ENCODE measurements at regions not wholly inside any gene's neighbourhood (a gene's known extent, or its start where the extent isn't known, plus 50 kb on each side); places are given as distances from the start of the nearest gene placed in this dataset.

- Histone ChIP-seq H3K9me2 (ENCODE audit: low read depth, low read length) (no peaks in the 10 kb centered on the region), H3K27ac (ENCODE audit: low read depth, low read length, poor library complexity, severe bottlenecking) (no peak overlapping the region), H3K9ac (ENCODE audit: low read length) (no peak overlapping the region), H3K36me3 (ENCODE audit: insufficient read depth, low read length) (no peaks in the 10 kb centered on the region), H3K79me2 (ENCODE audit: insufficient read depth, low read length) (no peaks in the 10 kb centered on the region), H3K4me3 (ENCODE audit: low read depth, low read length, poor library complexity, severe bottlenecking) (no peak overlapping the region), H3F3A (ENCODE audit: insufficient read depth, low read length) (no peaks in the 10 kb centered on the region), H2AFZ (ENCODE audit: low read length) (no peak overlapping the region), H3K4me2 (ENCODE audit: low read length) (no peak overlapping the region), H3K27me3 (ENCODE audit: insufficient read depth, low read length) (no peaks in the 10 kb centered on the region), H3K9me3 (ENCODE audit: low read length) (no peaks in the 10 kb centered on the region), H4K20me1 (ENCODE audit: insufficient read depth, low read length) (no peaks in the 10 kb centered on the region), H3K4me1 (ENCODE audit: insufficient read depth, low read length, severe bottlenecking) (no peaks in the 10 kb centered on the region)
- TF ChIP-seq EZH2 (IDR thresholded peaks at IDR 0.05; ENCODE audit: borderline replicate concordance, low read length) (no peak), CTCF (IDR thresholded peaks at IDR 0.05; ENCODE audit: low read length) (no peak)
These were observed 195.7 kb upstream of the GALNT5 start for GRCh38 chr2:157061799-157062198.

DNA sequence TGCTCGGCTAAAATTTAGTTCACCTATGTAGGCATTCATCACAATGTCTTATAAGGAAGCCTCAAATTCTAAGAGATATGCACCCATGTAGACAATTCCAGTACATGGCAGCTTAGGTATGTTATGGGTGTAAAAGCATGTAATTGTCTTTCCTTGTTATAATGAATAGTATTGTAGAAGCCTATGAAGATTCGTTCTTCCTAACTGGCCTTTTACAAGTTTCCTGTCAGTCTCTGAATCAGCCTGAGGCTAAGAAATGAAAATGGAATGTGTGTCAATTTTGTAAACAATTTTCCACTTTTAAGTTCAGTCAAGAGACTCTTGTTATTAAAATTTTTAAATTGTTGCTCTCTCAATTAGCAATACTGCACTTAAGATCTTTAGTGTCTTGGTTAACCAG, 189.9 kb upstream of the GALNT5 start:
- Histone ChIP-seq H3K4me1 (ENCODE audit: insufficient read depth, low read length, severe bottlenecking) (no peaks in the 10 kb centered on the region), H3K9ac (ENCODE audit: low read length) (no peak overlapping the region), H3K79me2 (ENCODE audit: insufficient read depth, low read length) (no peaks in the 10 kb centered on the region), H3K4me3 (ENCODE audit: low read depth, low read length, poor library complexity, severe bottlenecking) (no peak overlapping the region), H4K20me1 (ENCODE audit: insufficient read depth, low read length) (no peaks in the 10 kb centered on the region), H3K4me2 (ENCODE audit: low read length) (no peak overlapping the region), H3K36me3 (ENCODE audit: insufficient read depth, low read length) (no peaks in the 10 kb centered on the region), H3F3A (ENCODE audit: insufficient read depth, low read length) (no peaks in the 10 kb centered on the region), H3K27me3 (ENCODE audit: insufficient read depth, low read length) (no peaks in the 10 kb centered on the region), H3K27ac (ENCODE audit: low read depth, low read length, poor library complexity, severe bottlenecking) (no peak overlapping the region), H3K9me3 (ENCODE audit: low read length) (no peaks in the 10 kb centered on the region), H2AFZ (ENCODE audit: low read length) (no peak overlapping the region), H3K9me2 (ENCODE audit: low read depth, low read length) (no peaks in the 10 kb centered on the region)
- TF ChIP-seq CTCF (IDR thresholded peaks at IDR 0.05; ENCODE audit: low read length): no peak

DNA sequence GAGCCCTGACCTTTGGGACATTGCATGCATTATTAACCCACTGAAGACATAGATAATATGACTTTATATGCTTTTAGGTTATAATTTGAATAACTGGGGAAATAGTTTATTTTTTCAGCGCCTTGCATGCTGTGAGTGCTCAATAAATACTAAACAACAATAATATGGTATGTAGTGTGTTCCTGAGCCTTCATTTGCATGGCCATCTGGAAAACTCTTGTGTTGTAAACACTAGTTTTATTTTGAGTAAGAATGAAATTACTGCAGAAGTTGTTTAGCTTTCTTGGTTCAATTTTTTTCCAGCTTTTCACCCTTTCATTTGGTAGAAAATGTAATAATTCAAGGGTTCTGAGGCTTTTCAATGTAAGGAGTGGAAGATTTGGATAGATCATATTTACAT, 189.3 kb upstream of the GALNT5 start:
- no peaks in the 10 kb centered on the region for H3F3A ChIP-seq (ENCODE audit: insufficient read depth, low read length)
- no peak overlapping the region for H2AFZ ChIP-seq (ENCODE audit: low read length)
- H3K9me3 ChIP-seq (ENCODE audit: low read length): no peaks in the 10 kb centered on the region
- H3K4me2 ChIP-seq (ENCODE audit: low read length): no peak overlapping the region
- H3K9me2 ChIP-seq (ENCODE audit: low read depth, low read length): no peaks in the 10 kb centered on the region
- no peak overlapping the region for H3K27ac ChIP-seq (ENCODE audit: low read depth, low read length, poor library complexity, severe bottlenecking)
- H4K20me1 ChIP-seq (ENCODE audit: insufficient read depth, low read length): no peaks in the 10 kb centered on the region
- H3K4me3 ChIP-seq (ENCODE audit: low read depth, low read length, poor library complexity, severe bottlenecking): no peak overlapping the region
- TF ChIP-seq CTCF (IDR thresholded peaks at IDR 0.05; ENCODE audit: low read length) (no peak), EZH2 (IDR thresholded peaks at IDR 0.05; ENCODE audit: borderline replicate concordance, low read length) (no peak)
- no peaks in the 10 kb centered on the region for H3K36me3 ChIP-seq (ENCODE audit: insufficient read depth, low read length)
- no peaks in the 10 kb centered on the region for H3K27me3 ChIP-seq (ENCODE audit: insufficient read depth, low read length)
- no peaks in the 10 kb centered on the region for H3K4me1 ChIP-seq (ENCODE audit: insufficient read depth, low read length, severe bottlenecking)
- no peaks in the 10 kb centered on the region for H3K79me2 ChIP-seq (ENCODE audit: insufficient read depth, low read length)
- no peak overlapping the region for H3K9ac ChIP-seq (ENCODE audit: low read length)

Data from OCI-LY1 (cell line).